Gastrocnemius medialis (tissue), 4 donors: ENCODE measurements at regions not wholly inside any gene's neighbourhood (a gene's known extent, or its start where the extent isn't known, plus 50 kb on each side); places are given as distances from the start of the nearest gene placed in this dataset.

Source experiments
- ATAC-seq, 2 donors: fragments of 150-250 bp; one replicate each; pipeline ENCODE4 v1.9.1; 2016
- DNase-seq, 2 donors: peaks; one replicate each; pipeline ENCODE4 v3.0.0-alpha.2; 2019
- H3K27ac ChIP-seq, 4 donors: fragments of 200-600 bp; sonication (generic); 1 replicate in 1 of 4; 2 replicates in 3 of 4; pipeline ENCODE4 v1.5.1; 2016 to 2018; ENCODE audit warnings: mild to moderate bottlenecking in 2 of 4, moderate library complexity in 1 of 4
- H3K27me3 ChIP-seq, 3 donors: fragments of 200-600 bp; sonication (generic) in 2 of 3; 1 replicate in 1 of 3; 2 replicates in 2 of 3; pipeline versions ENCODE4 v1.5.1 to v1.6.0; 2016 to 2019; ENCODE audit warnings: mild to moderate bottlenecking in 1 of 3, moderate library complexity in 1 of 3
- H3K36me3 ChIP-seq, 2 donors: fragments of 200-600 bp; sonication (generic) in 1 of 2; one replicate each; pipeline ENCODE4 v1.5.1; 2017 to 2018
- H3K4me1 ChIP-seq, 2 donors: fragments of 200-600 bp; sonication (generic) in 1 of 2; one replicate each; pipeline ENCODE4 v1.5.1; 2016 to 2017; ENCODE audit warnings: mild to moderate bottlenecking in 2 of 2
- H3K4me3 ChIP-seq, 4 donors: fragments of 200-600 bp; sonication (generic) in 3 of 4; 1 replicate in 1 of 4; 2 replicates in 3 of 4; pipeline ENCODE4 v1.5.1; 2016 to 2019; ENCODE audit warnings: mild to moderate bottlenecking in 2 of 4
- H3K9me3 ChIP-seq, 3 donors: fragments of 200-600 bp; sonication (generic) in 2 of 3; 1 replicate in 1 of 3; 2 replicates in 2 of 3; pipeline ENCODE4 v1.5.1; 2016 to 2019
- POLR2A ChIP-seq, 2 donors: fragments of 450-650 bp; IDR thresholded peaks; one replicate each; pipeline ENCODE4 v1.6.1; 2017; ENCODE audit warnings: antibody characterized with exemption in 2 of 2, mild to moderate bottlenecking in 2 of 2, moderate library complexity in 2 of 2
- in situ Hi-C, 4 donors: fragments of 200-750 bp; cut with MboI; loops; one replicate each; pipeline versions ENCODE4 v1.15.0 to v1.8.0; 2017; ENCODE audit warnings: low sequenced_read_pairs in 4 of 4
- intact Hi-C: fragments of 100-400 bp; cut with DNase I; formaldehyde crosslinking; loops from one replicate; pipeline ENCODE4 v1.15.1; 2023; ENCODE audit warnings: low total_unique reads
- TF ChIP-seq, protein P1 (sequence below), 5 experiments: fragments of 450-650 bp in 3 of 5; fragments of 200-600 bp in 2 of 5; sonication (generic) in 2 of 5; IDR thresholded peaks in 4 of 5; conservative IDR thresholded peaks in 1 of 5; 1 replicate in 4 of 5; 2 replicates in 1 of 5; pipeline ENCODE4 v1.5.1; 2016 to 2019; ENCODE audit warnings: antibody characterized with exemption in 5 of 5, mild to moderate bottlenecking in 3 of 5, moderate library complexity in 3 of 5

DNA sequence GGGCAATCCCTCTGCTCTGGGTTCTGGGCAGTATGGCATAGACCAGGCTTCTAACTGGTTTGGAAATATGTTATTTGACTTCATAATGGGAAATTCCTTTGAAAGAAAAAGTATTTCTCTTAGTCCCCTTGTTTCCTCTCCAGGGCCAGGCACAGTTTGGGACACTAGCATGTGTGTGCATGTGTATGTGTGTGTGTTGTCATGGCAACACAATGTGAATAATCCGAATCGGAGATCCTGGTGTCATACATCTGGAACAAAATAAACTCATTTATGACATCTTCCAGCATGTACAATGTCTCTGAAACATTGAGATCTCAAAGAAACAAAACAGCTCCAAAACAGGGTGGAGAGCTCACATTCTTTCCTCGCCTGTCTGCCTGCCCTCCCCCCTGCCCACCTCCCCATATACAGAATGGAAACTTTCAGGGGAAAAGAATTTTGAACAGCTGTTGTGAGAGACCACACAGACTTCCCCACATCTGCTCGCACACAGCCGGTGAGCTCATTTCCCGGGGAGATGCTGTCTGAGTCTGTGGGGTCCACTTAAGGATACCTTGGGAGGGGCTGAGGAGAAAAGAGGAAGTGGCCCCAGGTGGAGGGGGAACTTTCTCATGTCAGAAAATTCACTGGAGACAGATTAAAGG is 55.5 kb upstream of the PARP11 start:
- no peak for DNase-seq
- in situ Hi-C loops: no loop called here

GRCh38 chr12:3925621-3926020 is 52.4 kb upstream of the PARP11 start:
- ATAC-seq: no peak
- Histone ChIP-seq H3K27ac (no peak overlapping the region), H3K27me3 (peaks cover 4 to 28% (median 13%) of the 10 kb centered on the region in 3 donors), H3K4me1 (no peaks in the 10 kb centered on the region), H3K36me3 (no peaks in the 10 kb centered on the region), H3K4me3 (no peak overlapping the region), H3K9me3 (no peaks in the 10 kb centered on the region)
- DNase-seq: no peak
- TF ChIP-seq, protein P1, sequence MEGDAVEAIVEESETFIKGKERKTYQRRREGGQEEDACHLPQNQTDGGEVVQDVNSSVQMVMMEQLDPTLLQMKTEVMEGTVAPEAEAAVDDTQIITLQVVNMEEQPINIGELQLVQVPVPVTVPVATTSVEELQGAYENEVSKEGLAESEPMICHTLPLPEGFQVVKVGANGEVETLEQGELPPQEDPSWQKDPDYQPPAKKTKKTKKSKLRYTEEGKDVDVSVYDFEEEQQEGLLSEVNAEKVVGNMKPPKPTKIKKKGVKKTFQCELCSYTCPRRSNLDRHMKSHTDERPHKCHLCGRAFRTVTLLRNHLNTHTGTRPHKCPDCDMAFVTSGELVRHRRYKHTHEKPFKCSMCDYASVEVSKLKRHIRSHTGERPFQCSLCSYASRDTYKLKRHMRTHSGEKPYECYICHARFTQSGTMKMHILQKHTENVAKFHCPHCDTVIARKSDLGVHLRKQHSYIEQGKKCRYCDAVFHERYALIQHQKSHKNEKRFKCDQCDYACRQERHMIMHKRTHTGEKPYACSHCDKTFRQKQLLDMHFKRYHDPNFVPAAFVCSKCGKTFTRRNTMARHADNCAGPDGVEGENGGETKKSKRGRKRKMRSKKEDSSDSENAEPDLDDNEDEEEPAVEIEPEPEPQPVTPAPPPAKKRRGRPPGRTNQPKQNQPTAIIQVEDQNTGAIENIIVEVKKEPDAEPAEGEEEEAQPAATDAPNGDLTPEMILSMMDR (IDR thresholded peaks at IDR 0.05 in 4 of 5, conservative IDR thresholded peaks at IDR 0.05 in 1 of 5): no peak
- TF ChIP-seq POLR2A (IDR thresholded peaks at IDR 0.05): no peak
- in situ Hi-C loops (no loop called here), intact Hi-C loops (no loop called here)

More for the DNA sequence above, 55.5 kb upstream of the PARP11 start:
- no peak overlapping the region for H3K4me3 ChIP-seq
- intact Hi-C loops: no loop called here
- H3K9me3 ChIP-seq: no peaks in the 10 kb centered on the region
- peaks cover 12 to 22% (median 16%) of the 10 kb centered on the region in 3 donors for H3K27me3 ChIP-seq
- TF ChIP-seq, protein P1 (IDR thresholded peaks at IDR 0.05 in 4 of 5, conservative IDR thresholded peaks at IDR 0.05 in 1 of 5): no peak
- TF ChIP-seq POLR2A (IDR thresholded peaks at IDR 0.05): no peak
- ATAC-seq: no peak
- H3K4me1 ChIP-seq: no peaks in the 10 kb centered on the region
- no peak overlapping the region for H3K27ac ChIP-seq
- no peaks in the 10 kb centered on the region for H3K36me3 ChIP-seq

- ATAC-seq (no peak), DNase-seq (no peak)
- no peak overlapping the region for H3K27ac ChIP-seq
- no peaks in the 10 kb centered on the region for H3K36me3 ChIP-seq
- no peaks in the 10 kb centered on the region for H3K4me1 ChIP-seq
- peaks cover 4 to 23% (median 11%) of the 10 kb centered on the region in 3 donors for H3K27me3 ChIP-seq
- intact Hi-C loops: no loop called here
- in situ Hi-C loops: no loop called here
- H3K9me3 ChIP-seq: no peaks in the 10 kb centered on the region
- TF ChIP-seq POLR2A (IDR thresholded peaks at IDR 0.05): no peak
- TF ChIP-seq, protein P1 (IDR thresholded peaks at IDR 0.05 in 4 of 5, conservative IDR thresholded peaks at IDR 0.05 in 1 of 5): no peak
- no peak overlapping the region for H3K4me3 ChIP-seq
Observed at GRCh38 chr12:3924761-3925160, 51.6 kb upstream of the PARP11 start.

GRCh38 chr12:3923021-3923420 is 49.8 kb upstream of the PARP11 start:
- intact Hi-C loops (no loop called here), in situ Hi-C loops (no loop called here)
- Histone ChIP-seq H3K36me3 (no peaks in the 10 kb centered on the region), H3K27ac (no peak overlapping the region), H3K4me1 (no peaks in the 10 kb centered on the region), H3K4me3 (no peak overlapping the region), H3K9me3 (no peaks in the 10 kb centered on the region), H3K27me3 (peaks cover 4 to 12% (median 9%) of the 10 kb centered on the region in 3 donors)
- TF ChIP-seq, protein P1 (IDR thresholded peaks at IDR 0.05 in 4 of 5, conservative IDR thresholded peaks at IDR 0.05 in 1 of 5): no peak
- no peak for TF ChIP-seq POLR2A (IDR thresholded peaks at IDR 0.05)
- DNase-seq: no peak
- no peak for ATAC-seq
